ENCODE measurements at regions not wholly inside any gene's neighbourhood (a gene's known extent, or its start where the extent isn't known, plus 50 kb on each side); places are given as distances from the start of the nearest gene placed in this dataset.

DNA sequence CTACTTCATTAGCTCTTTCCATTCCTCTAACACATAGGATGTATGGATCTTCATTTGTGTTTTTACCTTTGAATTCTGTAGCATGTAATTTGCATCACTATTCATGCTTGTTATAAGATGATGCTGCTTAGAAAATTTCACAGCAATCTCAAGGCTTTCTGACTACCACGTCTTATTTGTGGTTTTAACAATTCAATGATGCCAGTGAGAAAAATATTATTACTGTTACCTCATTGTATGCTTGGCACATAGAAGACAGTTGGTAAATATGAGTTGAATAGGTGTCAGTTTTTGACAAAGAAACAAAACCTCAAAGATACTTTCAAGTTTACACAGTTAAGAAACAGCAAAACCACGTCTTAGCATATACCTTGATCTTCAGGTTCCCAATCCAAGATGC is 428.6 kb downstream of the TFAP2A start:
- no peaks in the 10 kb centered on the region for H3K9me3 ChIP-seq (ENCODE audit: low read length)
- no peak overlapping the region for H3K4me3 ChIP-seq (ENCODE audit: low read length)
- ChIA-PET POLR2A (ENCODE audit: unreplicated experiment) (no interaction called here), CTCF (no interaction called here)
- intact Hi-C loops (cut with micrococcal nuclease) = no loop called here
- TF ChIP-seq EZH2 (IDR thresholded peaks at IDR 0.05; ENCODE audit: low read length, unreplicated experiment) = no peak
- no peak for TF ChIP-seq EZH2phosphoT487 (IDR thresholded peaks at IDR 0.05; ENCODE audit: borderline replicate concordance, low read length)
- TF ChIP-seq, protein P1, sequence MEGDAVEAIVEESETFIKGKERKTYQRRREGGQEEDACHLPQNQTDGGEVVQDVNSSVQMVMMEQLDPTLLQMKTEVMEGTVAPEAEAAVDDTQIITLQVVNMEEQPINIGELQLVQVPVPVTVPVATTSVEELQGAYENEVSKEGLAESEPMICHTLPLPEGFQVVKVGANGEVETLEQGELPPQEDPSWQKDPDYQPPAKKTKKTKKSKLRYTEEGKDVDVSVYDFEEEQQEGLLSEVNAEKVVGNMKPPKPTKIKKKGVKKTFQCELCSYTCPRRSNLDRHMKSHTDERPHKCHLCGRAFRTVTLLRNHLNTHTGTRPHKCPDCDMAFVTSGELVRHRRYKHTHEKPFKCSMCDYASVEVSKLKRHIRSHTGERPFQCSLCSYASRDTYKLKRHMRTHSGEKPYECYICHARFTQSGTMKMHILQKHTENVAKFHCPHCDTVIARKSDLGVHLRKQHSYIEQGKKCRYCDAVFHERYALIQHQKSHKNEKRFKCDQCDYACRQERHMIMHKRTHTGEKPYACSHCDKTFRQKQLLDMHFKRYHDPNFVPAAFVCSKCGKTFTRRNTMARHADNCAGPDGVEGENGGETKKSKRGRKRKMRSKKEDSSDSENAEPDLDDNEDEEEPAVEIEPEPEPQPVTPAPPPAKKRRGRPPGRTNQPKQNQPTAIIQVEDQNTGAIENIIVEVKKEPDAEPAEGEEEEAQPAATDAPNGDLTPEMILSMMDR (conservative IDR thresholded peaks at IDR 0.05; ENCODE audit: low read depth, low read length) = no peak
- H3K79me2 ChIP-seq (ENCODE audit: low read length) = no peaks in the 10 kb centered on the region
- no peaks in the 10 kb centered on the region for H4K20me1 ChIP-seq (ENCODE audit: low read length)
- no peaks in the 10 kb centered on the region for H3F3A ChIP-seq (ENCODE audit: low read length, unreplicated experiment)
- no peaks in the 10 kb centered on the region for H3K36me3 ChIP-seq (ENCODE audit: low read depth, low read length)
- H3K9me2 ChIP-seq (replicated peaks; ENCODE audit: low read length) = no peaks in the 10 kb centered on the region
- no peak overlapping the region for H3K9ac ChIP-seq (ENCODE audit: low read length)
- ATAC-seq = no peak
- H2AFZ ChIP-seq (ENCODE audit: low read length) = no peak overlapping the region
- no peaks in the 10 kb centered on the region for H3K4me1 ChIP-seq (ENCODE audit: insufficient read depth, low read length)
- H3K4me2 ChIP-seq (ENCODE audit: low read length) = no peak overlapping the region
- DNase-seq = no peak
- peaks cover 48% of the 10 kb centered on the region for H3K27me3 ChIP-seq (ENCODE audit: low read length)
- no peak overlapping the region for H3K27ac ChIP-seq (ENCODE audit: low read length)
- BruUV-seq (replicated peaks) = no TSS peak

DNA sequence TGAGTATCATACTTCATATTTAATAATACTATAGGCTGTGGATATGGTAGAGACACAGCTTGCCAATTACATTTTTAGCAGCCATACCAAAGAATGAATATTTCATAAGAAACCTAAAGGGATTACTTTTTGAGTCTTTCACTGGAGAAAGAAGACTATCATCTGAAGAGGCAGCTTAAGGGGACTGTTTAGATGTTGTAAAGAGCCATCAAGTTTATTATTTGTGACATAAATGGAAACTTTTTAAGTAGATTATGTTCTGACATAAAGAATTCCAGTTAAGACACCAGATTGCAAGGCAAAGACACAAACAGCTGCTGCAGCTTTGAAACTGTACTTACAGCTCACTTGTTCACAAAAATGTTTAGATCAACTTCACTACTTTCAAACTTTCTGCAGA is 429.4 kb downstream of the TFAP2A start:
- Histone ChIP-seq H3K4me3 (ENCODE audit: low read length) (no peak overlapping the region), H3K27me3 (ENCODE audit: low read length) (peaks cover 56% of the 10 kb centered on the region), H2AFZ (ENCODE audit: low read length) (no peak overlapping the region), H3F3A (ENCODE audit: low read length, unreplicated experiment) (no peaks in the 10 kb centered on the region), H3K79me2 (ENCODE audit: low read length) (no peaks in the 10 kb centered on the region), H3K4me1 (ENCODE audit: insufficient read depth, low read length) (no peaks in the 10 kb centered on the region), H3K9ac (ENCODE audit: low read length) (no peak overlapping the region), H3K9me3 (ENCODE audit: low read length) (no peaks in the 10 kb centered on the region), H3K27ac (ENCODE audit: low read length) (no peak overlapping the region), H3K36me3 (ENCODE audit: low read depth, low read length) (no peaks in the 10 kb centered on the region), H4K20me1 (ENCODE audit: low read length) (no peaks in the 10 kb centered on the region), H3K9me2 (replicated peaks; ENCODE audit: low read length) (no peaks in the 10 kb centered on the region), H3K4me2 (ENCODE audit: low read length) (no peak overlapping the region)
- ATAC-seq (no peak), DNase-seq (no peak)
- BruUV-seq (replicated peaks) = no TSS peak
- no peak for TF ChIP-seq EZH2phosphoT487 (IDR thresholded peaks at IDR 0.05; ENCODE audit: borderline replicate concordance, low read length)
- TF ChIP-seq, protein P1 (conservative IDR thresholded peaks at IDR 0.05; ENCODE audit: low read depth, low read length) = no peak
- TF ChIP-seq EZH2 (IDR thresholded peaks at IDR 0.05; ENCODE audit: low read length, unreplicated experiment) = no peak
- POLR2A ChIA-PET (ENCODE audit: unreplicated experiment) = no interaction called here
- CTCF ChIA-PET = no interaction called here
- intact Hi-C loops (cut with micrococcal nuclease) = no loop called here

DNA sequence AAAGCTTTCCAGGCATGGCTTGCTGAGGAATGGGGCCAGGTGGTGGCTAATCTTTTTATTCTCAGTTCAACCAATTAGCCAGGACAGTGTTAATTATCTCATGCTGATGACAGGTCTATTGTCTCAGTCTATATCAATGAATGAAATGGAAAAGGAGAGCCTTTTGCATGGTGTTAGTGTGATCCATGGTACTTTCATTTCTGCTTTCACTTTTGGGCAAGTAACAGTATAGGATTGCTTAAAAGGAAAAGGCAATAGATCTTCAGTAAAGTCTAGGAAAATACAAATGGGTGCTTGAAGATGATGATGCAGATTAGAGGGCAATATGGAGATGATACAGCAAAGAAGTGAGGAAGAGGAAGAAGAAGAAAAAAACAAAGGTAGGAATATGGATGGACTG is 430.3 kb downstream of the TFAP2A start:
- Histone ChIP-seq H3K4me1 (ENCODE audit: insufficient read depth, low read length) (no peaks in the 10 kb centered on the region), H3K27me3 (ENCODE audit: low read length) (peaks cover 53% of the 10 kb centered on the region), H3F3A (ENCODE audit: low read length, unreplicated experiment) (no peaks in the 10 kb centered on the region), H3K9me2 (replicated peaks; ENCODE audit: low read length) (no peaks in the 10 kb centered on the region), H3K79me2 (ENCODE audit: low read length) (no peaks in the 10 kb centered on the region), H3K9ac (ENCODE audit: low read length) (no peak overlapping the region), H4K20me1 (ENCODE audit: low read length) (no peaks in the 10 kb centered on the region), H3K36me3 (ENCODE audit: low read depth, low read length) (no peaks in the 10 kb centered on the region), H3K4me2 (ENCODE audit: low read length) (no peak overlapping the region), H3K27ac (ENCODE audit: low read length) (no peak overlapping the region), H3K9me3 (ENCODE audit: low read length) (no peaks in the 10 kb centered on the region), H3K4me3 (ENCODE audit: low read length) (no peak overlapping the region), H2AFZ (ENCODE audit: low read length) (no peak overlapping the region)
- TF ChIP-seq, protein P1 (conservative IDR thresholded peaks at IDR 0.05; ENCODE audit: low read depth, low read length) = no peak
- TF ChIP-seq EZH2 (IDR thresholded peaks at IDR 0.05; ENCODE audit: low read length, unreplicated experiment) (no peak), EZH2phosphoT487 (IDR thresholded peaks at IDR 0.05; ENCODE audit: borderline replicate concordance, low read length) (no peak)
- POLR2A ChIA-PET (ENCODE audit: unreplicated experiment) = no interaction called here
- DNase-seq = no peak
- CTCF ChIA-PET = no interaction called here
- intact Hi-C loops (cut with micrococcal nuclease) = no loop called here
- BruUV-seq (replicated peaks) = no TSS peak
- no peak for ATAC-seq

All from PC-3 (cell line).